Upper lobe of right lung (tissue), 1 donor: ENCODE measurements at regions not wholly inside any gene's neighbourhood (a gene's known extent, or its start where the extent isn't known, plus 50 kb on each side); places are given as distances from the start of the nearest gene placed in this dataset.

Experiments
- ATAC-seq: fragments of 200-7000 bp; cut with Tn5 transposase; one replicate; pipeline ENCODE4 v1.9.1; 2020; ENCODE audit warnings: mild to moderate bottlenecking, moderate library complexity
- DNase-seq: peaks from one replicate; pipeline ENCODE4 v3.0.0-alpha.2; 2020
- H3K27ac ChIP-seq: fragments of 200-600 bp; one replicate; pipeline ENCODE4 v1.8.0; 2022
- H3K27me3 ChIP-seq: fragments of 200-600 bp; one replicate; pipeline ENCODE4 v1.8.0; 2022; ENCODE audit warnings: mild to moderate bottlenecking
- H3K36me3 ChIP-seq: fragments of 200-600 bp; one replicate; pipeline ENCODE4 v1.8.0; 2022
- H3K4me1 ChIP-seq: fragments of 200-600 bp; one replicate; pipeline ENCODE4 v1.8.0; 2022
- H3K4me3 ChIP-seq: fragments of 200-600 bp; one replicate; pipeline ENCODE4 v1.8.0; 2022; ENCODE audit warnings: mild to moderate bottlenecking
- H3K9me3 ChIP-seq: fragments of 200-600 bp; one replicate; pipeline ENCODE4 v1.8.0; 2022
- intact Hi-C: fragments of 100-400 bp; cut with DNase I; formaldehyde crosslinking; loops from one replicate; pipeline ENCODE4 v1.11.0; 2022
- TF ChIP-seq, protein P1 (sequence below): fragments of 200-600 bp; IDR thresholded peaks from one replicate; pipeline ENCODE4 v1.8.0; 2022; ENCODE audit warnings: antibody characterized with exemption
- donor health status: DM: no; HTN: yes; CAD: no; lungs with severe emphysema.

DNA sequence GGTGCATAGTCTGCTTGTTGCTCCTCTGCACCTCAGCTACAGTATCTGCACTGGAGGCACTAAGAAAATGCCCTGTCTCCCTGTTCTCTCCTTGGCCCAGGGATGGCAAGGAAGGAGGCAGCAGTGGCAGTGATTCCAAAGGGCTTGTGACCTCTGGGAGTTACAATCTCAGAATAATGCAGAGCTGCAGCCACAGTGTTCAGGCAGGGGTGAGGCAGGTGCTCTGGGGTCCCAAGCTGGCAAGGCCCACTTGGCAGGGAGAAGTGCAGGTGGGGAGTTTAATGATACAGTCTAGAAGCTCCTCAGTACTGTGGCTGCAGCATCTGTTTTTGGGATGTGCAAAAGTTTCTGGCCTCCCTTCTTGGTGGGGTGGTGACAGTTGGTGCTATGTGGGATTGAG is 456.4 kb downstream of the CCSER2 start:
- no peaks in the 10 kb centered on the region for H3K4me1 ChIP-seq
- H3K36me3 ChIP-seq = no peaks in the 10 kb centered on the region
- intact Hi-C loops = no loop called here
- DNase-seq = no peak
- no peak for ATAC-seq
- H3K27me3 ChIP-seq = no peaks in the 10 kb centered on the region
- no peak overlapping the region for H3K4me3 ChIP-seq
- TF ChIP-seq, protein P1, sequence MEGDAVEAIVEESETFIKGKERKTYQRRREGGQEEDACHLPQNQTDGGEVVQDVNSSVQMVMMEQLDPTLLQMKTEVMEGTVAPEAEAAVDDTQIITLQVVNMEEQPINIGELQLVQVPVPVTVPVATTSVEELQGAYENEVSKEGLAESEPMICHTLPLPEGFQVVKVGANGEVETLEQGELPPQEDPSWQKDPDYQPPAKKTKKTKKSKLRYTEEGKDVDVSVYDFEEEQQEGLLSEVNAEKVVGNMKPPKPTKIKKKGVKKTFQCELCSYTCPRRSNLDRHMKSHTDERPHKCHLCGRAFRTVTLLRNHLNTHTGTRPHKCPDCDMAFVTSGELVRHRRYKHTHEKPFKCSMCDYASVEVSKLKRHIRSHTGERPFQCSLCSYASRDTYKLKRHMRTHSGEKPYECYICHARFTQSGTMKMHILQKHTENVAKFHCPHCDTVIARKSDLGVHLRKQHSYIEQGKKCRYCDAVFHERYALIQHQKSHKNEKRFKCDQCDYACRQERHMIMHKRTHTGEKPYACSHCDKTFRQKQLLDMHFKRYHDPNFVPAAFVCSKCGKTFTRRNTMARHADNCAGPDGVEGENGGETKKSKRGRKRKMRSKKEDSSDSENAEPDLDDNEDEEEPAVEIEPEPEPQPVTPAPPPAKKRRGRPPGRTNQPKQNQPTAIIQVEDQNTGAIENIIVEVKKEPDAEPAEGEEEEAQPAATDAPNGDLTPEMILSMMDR = no peak
- H3K9me3 ChIP-seq = no peaks in the 10 kb centered on the region
- H3K27ac ChIP-seq = no peak overlapping the region

DNA sequence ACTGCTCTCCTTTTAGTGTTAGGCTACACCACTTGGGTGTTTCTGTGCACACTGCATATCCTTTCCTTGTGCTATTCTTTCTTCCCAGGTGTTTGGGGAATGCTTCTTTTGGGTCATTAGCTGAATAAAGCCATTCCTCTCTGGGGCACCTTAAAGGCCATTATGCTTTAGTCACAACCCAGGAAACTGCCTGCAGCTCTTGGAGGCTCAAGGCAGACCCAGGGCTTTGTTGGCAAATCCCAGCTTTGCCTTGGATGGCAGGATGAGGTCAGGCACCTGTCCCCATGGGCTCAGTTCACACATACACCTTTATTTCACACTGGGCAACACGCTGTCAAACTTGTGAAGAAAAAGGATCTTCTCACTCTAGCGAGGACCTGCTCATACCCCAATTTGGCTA is 460.6 kb downstream of the CCSER2 start:
- no peak overlapping the region for H3K27ac ChIP-seq
- TF ChIP-seq, protein P1 = no peak
- no peaks in the 10 kb centered on the region for H3K27me3 ChIP-seq
- H3K36me3 ChIP-seq = no peaks in the 10 kb centered on the region
- H3K9me3 ChIP-seq = no peaks in the 10 kb centered on the region
- intact Hi-C loops = no loop called here
- H3K4me3 ChIP-seq = no peak overlapping the region
- no peak for DNase-seq
- H3K4me1 ChIP-seq = no peaks in the 10 kb centered on the region
- ATAC-seq = no peak

DNA sequence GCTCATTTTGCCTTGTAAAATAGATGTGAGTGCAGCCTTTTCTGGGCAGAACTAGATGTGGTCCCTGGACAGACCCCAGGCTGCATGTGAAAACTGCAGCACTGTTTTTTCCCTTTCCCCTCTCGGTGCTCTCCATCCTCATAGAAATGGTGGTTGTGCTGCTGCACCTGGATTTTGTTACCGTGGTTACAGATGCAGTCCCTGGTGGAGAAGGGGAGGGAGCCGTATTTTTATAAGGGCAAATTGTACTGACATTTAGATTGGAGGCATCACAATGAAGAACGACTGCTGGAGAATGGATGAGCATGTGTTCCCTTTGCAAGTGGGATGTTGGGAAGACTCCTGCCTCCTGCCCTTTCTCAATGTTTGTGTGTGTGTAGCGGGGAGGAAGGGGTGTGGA is 469.9 kb downstream of the CCSER2 start:
- intact Hi-C loops = no loop called here
- no peaks in the 10 kb centered on the region for H3K4me1 ChIP-seq
- no peak for ATAC-seq
- DNase-seq = no peak
- TF ChIP-seq, protein P1 = no peak
- H3K9me3 ChIP-seq = no peaks in the 10 kb centered on the region
- H3K27ac ChIP-seq = no peak overlapping the region
- H3K27me3 ChIP-seq = no peaks in the 10 kb centered on the region
- no peak overlapping the region for H3K4me3 ChIP-seq
- no peaks in the 10 kb centered on the region for H3K36me3 ChIP-seq

DNA sequence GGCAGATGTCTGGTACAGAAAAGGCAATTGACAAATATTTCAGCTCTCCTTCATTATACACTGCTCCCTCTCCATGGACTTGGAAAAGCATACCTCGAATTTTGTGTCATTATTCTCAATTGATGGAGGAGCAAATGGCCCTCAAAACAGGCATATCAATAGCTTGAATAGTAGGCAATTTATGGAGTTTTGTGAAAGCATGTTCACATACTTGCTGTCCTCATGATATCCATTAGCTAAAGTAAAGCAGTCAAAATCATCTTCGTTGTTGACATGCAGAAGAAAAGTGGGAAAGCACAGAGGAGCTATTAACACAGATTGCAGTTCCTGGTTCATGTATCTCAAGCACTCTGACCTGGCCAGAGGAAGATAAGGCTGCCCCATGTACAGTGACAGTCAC is 472.8 kb downstream of the CCSER2 start:
- ATAC-seq (no peak), DNase-seq (no peak)
- TF ChIP-seq, protein P1 = no peak
- Histone ChIP-seq H3K27me3 (no peaks in the 10 kb centered on the region), H3K36me3 (no peaks in the 10 kb centered on the region), H3K27ac (no peak overlapping the region), H3K4me1 (no peaks in the 10 kb centered on the region), H3K4me3 (no peak overlapping the region), H3K9me3 (no peaks in the 10 kb centered on the region)
- intact Hi-C loops = no loop called here

DNA sequence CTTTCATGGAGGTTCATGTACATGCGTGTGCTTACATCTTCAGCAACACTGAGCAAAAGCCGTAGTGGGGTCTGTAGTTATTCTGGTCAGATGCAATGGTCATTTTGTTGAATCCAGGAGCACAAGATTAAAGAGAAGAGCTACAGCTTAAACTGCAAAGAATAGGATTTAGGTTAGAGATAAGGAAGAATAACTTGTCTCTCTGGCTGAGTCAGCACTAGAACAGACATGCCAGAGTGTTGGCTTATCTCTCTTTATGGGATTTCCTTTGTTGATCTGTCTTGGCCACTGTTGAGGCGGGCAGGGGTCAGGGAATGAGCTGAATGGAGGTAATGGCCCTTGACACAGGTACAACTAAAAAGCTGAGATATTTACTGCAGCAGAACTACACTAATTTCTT is 473.5 kb downstream of the CCSER2 start:
- no peaks in the 10 kb centered on the region for H3K4me1 ChIP-seq
- DNase-seq (no peak), ATAC-seq (no peak)
- TF ChIP-seq, protein P1 = no peak
- no peak overlapping the region for H3K4me3 ChIP-seq
- H3K27me3 ChIP-seq = no peaks in the 10 kb centered on the region
- no peaks in the 10 kb centered on the region for H3K36me3 ChIP-seq
- H3K9me3 ChIP-seq = no peaks in the 10 kb centered on the region
- no peak overlapping the region for H3K27ac ChIP-seq
- intact Hi-C loops = no loop called here

DNA sequence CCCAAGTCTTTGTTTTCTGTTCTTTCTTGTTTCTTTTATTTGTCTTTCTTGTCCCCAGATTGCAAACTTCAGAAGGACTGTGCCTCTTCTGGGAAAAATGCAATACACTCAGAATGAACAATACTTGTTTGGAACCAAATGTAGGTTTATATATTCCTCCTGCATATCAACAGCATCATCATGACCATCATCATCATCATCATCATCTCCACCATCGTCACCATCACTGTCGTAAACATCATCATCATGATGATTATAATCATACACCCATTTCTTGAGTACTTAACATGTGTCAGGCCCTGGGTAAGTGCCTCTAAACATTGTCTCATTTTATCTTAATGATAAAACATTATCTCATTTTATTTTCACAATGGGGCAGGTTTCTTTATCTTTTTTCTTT is 476.8 kb downstream of the CCSER2 start:
- no peak overlapping the region for H3K4me3 ChIP-seq
- DNase-seq (no peak), ATAC-seq (no peak)
- no peaks in the 10 kb centered on the region for H3K36me3 ChIP-seq
- intact Hi-C loops = no loop called here
- TF ChIP-seq, protein P1 = no peak
- no peak overlapping the region for H3K27ac ChIP-seq
- no peaks in the 10 kb centered on the region for H3K9me3 ChIP-seq
- no peaks in the 10 kb centered on the region for H3K4me1 ChIP-seq
- no peaks in the 10 kb centered on the region for H3K27me3 ChIP-seq
